PC-3 (cell line): ENCODE measurements at regions not wholly inside any gene's neighbourhood (a gene's known extent, or its start where the extent isn't known, plus 50 kb on each side); places are given as distances from the start of the nearest gene placed in this dataset.
A peak's percentile ranks its signal among the peaks of the same experiment; 100 is the strongest.

Source experiments
- ATAC-seq: fragments of 200-7000 bp; cut with Tn5 transposase; 2 replicates; pipeline ENCODE4 v1.9.1; 2020; ENCODE audit warnings: mild to moderate bottlenecking, moderate library complexity
- BruUV-seq: library from RNA; stranded (reverse); fragments of 400-500 nt; replicated peaks from 2 replicates; lab custom pipeline; 2021; lab: Mats Ljungman, UMichigan
- CTCF ChIA-PET: fragments of 300-600 bp; sonication (Branson Sonifier 250); formaldehyde crosslinking; loops from one replicate; lab custom pipeline; 2022; ENCODE audit warnings: antibody characterized with exemption; lab: Charles Lee
- POLR2A ChIA-PET: fragments of 300-600 bp; sonication (Branson Sonifier 250); formaldehyde crosslinking; loops from one replicate; lab custom pipeline; 2022; ENCODE audit warnings: antibody characterized with exemption; ENCODE audit not compliant: unreplicated experiment; lab: Charles Lee
- DNase-seq: peaks from one replicate; pipeline ENCODE4 v3.0.0-alpha.2; 2015
- H2AFZ ChIP-seq: fragments of 300-600 bp; sonication (generic); 2 replicates; pipeline ENCODE4 v1.6.0; 2016; ENCODE audit warnings: antibody characterized with exemption, low read length
- H3F3A ChIP-seq: fragments of 300-600 bp; sonication (generic); one replicate; pipeline ENCODE4 v1.6.0; 2017; ENCODE audit warnings: antibody characterized with exemption, low read length, control low read depth, mild to moderate bottlenecking; ENCODE audit not compliant: unreplicated experiment
- H3K27ac ChIP-seq: fragments of 300-600 bp; sonication (generic); 2 replicates; pipeline ENCODE4 v1.5.1; 2016; ENCODE audit warnings: mild to moderate bottlenecking, low read length
- H3K27me3 ChIP-seq: fragments of 300-600 bp; sonication (generic); 2 replicates; pipeline ENCODE4 v1.6.1; 2016; ENCODE audit warnings: low read length, mixed read lengths
- H3K36me3 ChIP-seq: fragments of 300-600 bp; sonication (generic); 2 replicates; pipeline ENCODE4 v1.6.1; 2016; ENCODE audit warnings: low read depth, mixed run types, low read length, mixed read lengths
- H3K4me1 ChIP-seq: fragments of 300-600 bp; sonication (generic); 2 replicates; pipeline ENCODE4 v1.5.1; 2016; ENCODE audit warnings: low read length; ENCODE audit not compliant: insufficient read depth
- H3K4me2 ChIP-seq: fragments of 300-600 bp; sonication (generic); 2 replicates; pipeline ENCODE4 v1.6.0; 2016; ENCODE audit warnings: low read length
- H3K4me3 ChIP-seq: fragments of 300-600 bp; sonication (generic); 2 replicates; pipeline ENCODE4 v1.5.1; 2016; ENCODE audit warnings: mild to moderate bottlenecking, low read length, mixed read lengths
- H3K79me2 ChIP-seq: fragments of 300-600 bp; sonication (generic); 2 replicates; pipeline ENCODE4 v1.6.1; 2017; ENCODE audit warnings: low read length, mixed read lengths
- H3K9ac ChIP-seq: fragments of 300-600 bp; sonication (generic); 2 replicates; pipeline ENCODE4 v1.6.0; 2016; ENCODE audit warnings: mild to moderate bottlenecking, low read length
- H3K9me2 ChIP-seq: fragments of 300-600 bp; sonication (generic); replicated peaks from 2 replicates; pipeline ENCODE4 v1.6.1; 2016; ENCODE audit warnings: mixed run types, low read length, mixed read lengths
- H3K9me3 ChIP-seq: fragments of 300-600 bp; sonication (generic); 2 replicates; pipeline ENCODE4 v1.6.1; 2016; ENCODE audit warnings: low read length, mixed read lengths
- H4K20me1 ChIP-seq: fragments of 300-600 bp; sonication (generic); 2 replicates; pipeline ENCODE4 v1.6.1; 2016; ENCODE audit warnings: low read length, mixed read lengths
- CTCF ChIP-seq: fragments of 300-600 bp; sonication (generic); conservative IDR thresholded peaks from 2 replicates; pipeline ENCODE4 v1.5.1; 2017; ENCODE audit warnings: antibody characterized with exemption, low read depth, mild to moderate bottlenecking, low read length
- EZH2 ChIP-seq: fragments of 300-600 bp; sonication (generic); IDR thresholded peaks from one replicate; pipeline ENCODE4 v1.6.1; 2017; ENCODE audit warnings: antibody characterized with exemption, mild to moderate bottlenecking, low read length; ENCODE audit not compliant: unreplicated experiment
- EZH2phosphoT487 ChIP-seq: fragments of 300-600 bp; sonication (generic); IDR thresholded peaks from 2 replicates; pipeline ENCODE4 v1.6.1; 2018; ENCODE audit warnings: mild to moderate bottlenecking, antibody characterized with exemption, low read length, borderline replicate concordance
- intact Hi-C: fragments of 100-400 bp; cut with micrococcal nuclease; formaldehyde crosslinking; loops from 2 replicates; pipeline ENCODE4 v1.9.0; 2023

GRCh38 chr15:95609096-95609495 lies 721.4 kb upstream of the NR2F2 start:
- H3K36me3 ChIP-seq: no peaks in the 10 kb centered on the region
- H3K27me3 ChIP-seq: no peaks in the 10 kb centered on the region
- intact Hi-C loops: loop anchor here (5.0 kb wide), 1 partner anchor 418 kb away; no protein-coding TSS in a partner anchor
- ChIA-PET CTCF (no interaction called here), POLR2A (no interaction called here)
- H3F3A ChIP-seq: no peaks in the 10 kb centered on the region
- ATAC-seq (no peak), DNase-seq (peak; percentile 31)
- H3K4me3 ChIP-seq: no peak overlapping the region
- H3K79me2 ChIP-seq: no peaks in the 10 kb centered on the region
- peaks cover 16% of the 10 kb centered on the region for H3K4me1 ChIP-seq
- H3K9me3 ChIP-seq: no peaks in the 10 kb centered on the region
- H4K20me1 ChIP-seq: no peaks in the 10 kb centered on the region
- TF ChIP-seq CTCF (no peak), EZH2phosphoT487 (no peak), EZH2 (no peak)
- peak overlapping the region; percentile 15; the same call in 1 of the 2 replicates for H3K27ac ChIP-seq
- no peak overlapping the region for H2AFZ ChIP-seq
- BruUV-seq: no TSS peak
- no peak overlapping the region for H3K4me2 ChIP-seq
- H3K9ac ChIP-seq: no peak overlapping the region
- H3K9me2 ChIP-seq: no peaks in the 10 kb centered on the region

- H3K27me3 ChIP-seq: no peaks in the 10 kb centered on the region
- ChIA-PET POLR2A (no interaction called here), CTCF (no interaction called here)
- H3K79me2 ChIP-seq: no peaks in the 10 kb centered on the region
- H3F3A ChIP-seq: no peaks in the 10 kb centered on the region
- BruUV-seq: no TSS peak
- H3K4me3 ChIP-seq: no peak overlapping the region
- no peak overlapping the region for H3K9ac ChIP-seq
- ATAC-seq (no peak), DNase-seq (no peak)
- no peak overlapping the region for H2AFZ ChIP-seq
- H3K4me1 ChIP-seq: no peaks in the 10 kb centered on the region
- H3K27ac ChIP-seq: no peak overlapping the region
- no peak overlapping the region for H3K4me2 ChIP-seq
- TF ChIP-seq EZH2phosphoT487 (no peak), EZH2 (no peak), CTCF (no peak)
- intact Hi-C loops: no loop called here
- H3K9me3 ChIP-seq: no peaks in the 10 kb centered on the region
- H3K9me2 ChIP-seq: no peaks in the 10 kb centered on the region
- H3K36me3 ChIP-seq: no peaks in the 10 kb centered on the region
- no peaks in the 10 kb centered on the region for H4K20me1 ChIP-seq
These were observed 719.6 kb upstream of the NR2F2 start for GRCh38 chr15:95610945-95611344.

- ChIA-PET CTCF (no interaction called here), POLR2A (no interaction called here)
- intact Hi-C loops: no loop called here
- TF ChIP-seq EZH2phosphoT487: no peak
- no peak for TF ChIP-seq EZH2
- no peak for TF ChIP-seq CTCF
- DNase-seq: no peak
- H2AFZ ChIP-seq: no peak overlapping the region
- H3F3A ChIP-seq: no peaks in the 10 kb centered on the region
- H3K4me1 ChIP-seq: no peaks in the 10 kb centered on the region
- H3K9me2 ChIP-seq: no peaks in the 10 kb centered on the region
- H3K36me3 ChIP-seq: no peaks in the 10 kb centered on the region
- no peaks in the 10 kb centered on the region for H3K27me3 ChIP-seq
- no peak overlapping the region for H3K4me3 ChIP-seq
- no peak overlapping the region for H3K4me2 ChIP-seq
- no peak overlapping the region for H3K27ac ChIP-seq
- no peaks in the 10 kb centered on the region for H3K9me3 ChIP-seq
- no TSS peak for BruUV-seq
- H4K20me1 ChIP-seq: no peaks in the 10 kb centered on the region
- no peaks in the 10 kb centered on the region for H3K79me2 ChIP-seq
- H3K9ac ChIP-seq: no peak overlapping the region
- ATAC-seq: no peak
These were observed 715.1 kb upstream of the NR2F2 start for GRCh38 chr15:95615436-95615835.
